ENCODE measurements at regions not wholly inside any gene's neighbourhood (a gene's known extent, or its start where the extent isn't known, plus 50 kb on each side); places are given as distances from the start of the nearest gene placed in this dataset.

DNA sequence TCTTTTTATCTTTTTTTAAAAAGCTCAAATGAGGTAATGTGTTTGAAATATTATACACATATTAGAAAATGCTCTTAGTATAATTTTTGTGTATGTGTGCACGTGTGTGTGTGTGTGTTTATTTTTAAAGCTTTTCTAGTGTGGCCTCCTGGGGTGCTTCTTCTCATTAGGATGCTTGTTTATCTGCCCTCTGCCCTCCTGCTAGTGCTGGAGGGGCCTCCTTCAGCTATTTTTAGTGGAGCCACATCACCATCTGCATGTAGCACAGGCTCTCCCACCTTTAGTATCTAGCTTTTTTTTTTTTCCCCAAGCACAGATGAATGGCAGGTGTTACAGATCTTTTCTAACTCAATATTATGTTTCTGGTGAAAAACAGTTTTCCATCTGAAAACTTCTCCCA lies 155.7 kb upstream of the TMEM229A start:
- no peak for TF ChIP-seq EZH2phosphoT487 (conservative IDR thresholded peaks at IDR 0.05; ENCODE audit: low read length)
- TF ChIP-seq, protein P1, sequence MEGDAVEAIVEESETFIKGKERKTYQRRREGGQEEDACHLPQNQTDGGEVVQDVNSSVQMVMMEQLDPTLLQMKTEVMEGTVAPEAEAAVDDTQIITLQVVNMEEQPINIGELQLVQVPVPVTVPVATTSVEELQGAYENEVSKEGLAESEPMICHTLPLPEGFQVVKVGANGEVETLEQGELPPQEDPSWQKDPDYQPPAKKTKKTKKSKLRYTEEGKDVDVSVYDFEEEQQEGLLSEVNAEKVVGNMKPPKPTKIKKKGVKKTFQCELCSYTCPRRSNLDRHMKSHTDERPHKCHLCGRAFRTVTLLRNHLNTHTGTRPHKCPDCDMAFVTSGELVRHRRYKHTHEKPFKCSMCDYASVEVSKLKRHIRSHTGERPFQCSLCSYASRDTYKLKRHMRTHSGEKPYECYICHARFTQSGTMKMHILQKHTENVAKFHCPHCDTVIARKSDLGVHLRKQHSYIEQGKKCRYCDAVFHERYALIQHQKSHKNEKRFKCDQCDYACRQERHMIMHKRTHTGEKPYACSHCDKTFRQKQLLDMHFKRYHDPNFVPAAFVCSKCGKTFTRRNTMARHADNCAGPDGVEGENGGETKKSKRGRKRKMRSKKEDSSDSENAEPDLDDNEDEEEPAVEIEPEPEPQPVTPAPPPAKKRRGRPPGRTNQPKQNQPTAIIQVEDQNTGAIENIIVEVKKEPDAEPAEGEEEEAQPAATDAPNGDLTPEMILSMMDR (IDR thresholded peaks at IDR 0.05; ENCODE audit: insufficient read depth, low read length, poor library complexity, severe bottlenecking): no peak
- Histone ChIP-seq H3K79me2 (ENCODE audit: insufficient read depth, low read length) (no peaks in the 10 kb centered on the region), H3K4me2 (ENCODE audit: low read depth, low read length, poor library complexity, severe bottlenecking) (peak overlapping the region; percentile 93), H3K27ac (ENCODE audit: low read depth, low read length) (peak overlapping the region; percentile 77), H3K27me3 (ENCODE audit: low read length) (no peaks in the 10 kb centered on the region), H3K9me2 (replicated peaks; ENCODE audit: insufficient read depth, low read length) (no peaks in the 10 kb centered on the region), H3K4me3 (ENCODE audit: insufficient read depth, low read length, poor library complexity, severe bottlenecking) (peak overlapping the region; percentile 44), H3K36me3 (ENCODE audit: low read length) (no peaks in the 10 kb centered on the region), H3K9ac (ENCODE audit: low read length) (peak overlapping the region; percentile 44), H3K9me3 (ENCODE audit: insufficient read depth, low read length) (no peaks in the 10 kb centered on the region), H3F3A (ENCODE audit: insufficient read depth) (peaks cover 7% of the 10 kb centered on the region; the same call in 1 of the 2 replicates), H4K20me1 (ENCODE audit: low read depth, low read length) (no peaks in the 10 kb centered on the region), H2AFZ (ENCODE audit: low read depth, low read length, severe bottlenecking) (peak overlapping the region; percentile 90)

DNA sequence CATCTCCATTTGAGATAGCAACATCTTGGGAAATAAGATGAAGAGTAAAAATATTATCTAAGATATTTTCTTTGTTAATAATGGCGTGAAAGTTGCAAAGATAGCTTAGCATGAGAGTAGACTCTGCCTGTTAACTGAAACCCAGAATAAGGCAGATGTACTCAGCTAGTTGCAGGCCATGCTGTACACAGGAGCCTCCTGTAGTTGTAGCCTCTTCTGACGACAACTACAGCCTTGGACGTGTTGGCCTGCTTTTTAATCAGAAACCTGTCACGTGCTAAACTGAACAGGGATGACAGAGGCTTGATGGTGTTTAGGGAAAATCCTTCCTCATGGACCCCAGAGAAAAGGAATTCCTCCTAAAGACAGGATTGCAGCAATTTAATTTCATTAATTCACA lies 155.1 kb upstream of the TMEM229A start:
- Histone ChIP-seq H3F3A (ENCODE audit: insufficient read depth) (peaks cover 7% of the 10 kb centered on the region; the same call in 1 of the 2 replicates), H3K27me3 (ENCODE audit: low read length) (no peaks in the 10 kb centered on the region), H3K9me3 (ENCODE audit: insufficient read depth, low read length) (no peaks in the 10 kb centered on the region), H3K4me2 (ENCODE audit: low read depth, low read length, poor library complexity, severe bottlenecking) (peak overlapping the region; percentile 93), H3K27ac (ENCODE audit: low read depth, low read length) (peak overlapping the region; percentile 77), H3K9ac (ENCODE audit: low read length) (peak overlapping the region; percentile 32; the same call in 1 of the 2 replicates), H3K36me3 (ENCODE audit: low read length) (no peaks in the 10 kb centered on the region), H4K20me1 (ENCODE audit: low read depth, low read length) (no peaks in the 10 kb centered on the region), H3K9me2 (replicated peaks; ENCODE audit: insufficient read depth, low read length) (no peaks in the 10 kb centered on the region), H3K4me3 (ENCODE audit: insufficient read depth, low read length, poor library complexity, severe bottlenecking) (peak overlapping the region; percentile 44), H3K79me2 (ENCODE audit: insufficient read depth, low read length) (no peaks in the 10 kb centered on the region), H2AFZ (ENCODE audit: low read depth, low read length, severe bottlenecking) (peak overlapping the region; percentile 76)
- TF ChIP-seq, protein P1 (IDR thresholded peaks at IDR 0.05; ENCODE audit: insufficient read depth, low read length, poor library complexity, severe bottlenecking): no peak
- no peak for TF ChIP-seq EZH2phosphoT487 (conservative IDR thresholded peaks at IDR 0.05; ENCODE audit: low read length)

DNA sequence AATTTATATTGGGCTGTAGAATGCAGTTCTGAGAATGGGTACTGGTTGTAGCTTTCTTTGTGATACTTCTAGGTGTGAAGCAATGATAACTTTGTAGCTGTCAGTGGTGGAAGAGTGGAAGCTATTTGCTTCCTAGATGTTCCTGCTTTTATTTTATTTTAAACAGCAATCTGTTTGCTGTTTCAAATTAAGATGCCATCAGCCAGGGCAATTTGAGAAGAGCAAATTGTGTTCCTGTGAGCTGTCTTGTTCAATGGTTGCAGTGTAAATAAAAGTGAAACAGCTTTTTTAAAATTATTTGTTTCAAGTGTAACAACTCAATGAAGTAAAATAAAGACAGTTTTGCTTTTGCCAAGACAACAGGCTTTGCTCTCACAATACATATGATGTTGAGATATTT lies 150.8 kb upstream of the TMEM229A start:
- Histone ChIP-seq H3K36me3 (ENCODE audit: low read length) (no peaks in the 10 kb centered on the region), H3K27ac (ENCODE audit: low read depth, low read length) (no peak overlapping the region), H3K4me2 (ENCODE audit: low read depth, low read length, poor library complexity, severe bottlenecking) (no peak overlapping the region), H3K9me2 (replicated peaks; ENCODE audit: insufficient read depth, low read length) (no peaks in the 10 kb centered on the region), H3K4me3 (ENCODE audit: insufficient read depth, low read length, poor library complexity, severe bottlenecking) (no peak overlapping the region), H3K9me3 (ENCODE audit: insufficient read depth, low read length) (no peaks in the 10 kb centered on the region), H2AFZ (ENCODE audit: low read depth, low read length, severe bottlenecking) (peak overlapping the region; percentile 24), H4K20me1 (ENCODE audit: low read depth, low read length) (no peaks in the 10 kb centered on the region), H3K9ac (ENCODE audit: low read length) (no peak overlapping the region), H3K27me3 (ENCODE audit: low read length) (no peaks in the 10 kb centered on the region), H3F3A (ENCODE audit: insufficient read depth) (no peaks in the 10 kb centered on the region), H3K79me2 (ENCODE audit: insufficient read depth, low read length) (no peaks in the 10 kb centered on the region)
- TF ChIP-seq, protein P1 (IDR thresholded peaks at IDR 0.05; ENCODE audit: insufficient read depth, low read length, poor library complexity, severe bottlenecking): no peak
- TF ChIP-seq EZH2phosphoT487 (conservative IDR thresholded peaks at IDR 0.05; ENCODE audit: low read length): no peak

All from SU-DHL-6 (cell line).